HG03064 (cell line): ENCODE measurements at regions not wholly inside any gene's neighbourhood (a gene's known extent, or its start where the extent isn't known, plus 50 kb on each side); places are given as distances from the start of the nearest gene placed in this dataset.

ENCODE experiments used
- ATAC-seq: cut with Tn5 transposase; IDR thresholded peaks from one replicate; pipeline ENCODE4 v1.9.1; 2021; ENCODE audit warnings: low read depth; ENCODE audit not compliant: unreplicated experiment

DNA sequence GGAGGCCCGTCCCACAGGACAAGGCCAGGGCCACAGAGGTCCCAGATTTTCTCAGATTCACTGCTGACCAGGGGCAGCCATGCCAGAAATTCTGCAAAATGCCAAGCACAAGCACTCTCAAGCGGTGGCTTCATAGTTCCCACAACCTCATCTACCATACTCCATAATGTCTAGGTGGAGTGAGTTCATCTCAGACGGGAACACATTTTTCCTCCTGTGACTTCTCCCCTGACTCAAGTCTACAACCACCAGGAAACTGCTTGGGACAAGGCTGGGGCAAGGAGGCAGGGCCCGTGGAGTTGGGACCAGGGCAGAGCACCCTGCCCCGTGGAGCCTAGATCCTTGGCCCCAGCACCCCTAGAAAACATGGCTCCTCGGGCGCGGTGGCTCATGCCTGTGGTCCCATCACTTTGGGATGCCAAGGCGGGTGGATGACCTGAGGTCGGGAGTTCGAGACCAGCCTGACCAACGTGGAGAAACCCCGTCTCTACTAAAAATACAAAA is 150.7 kb upstream of the HAAO start:
- no peak for ATAC-seq

DNA sequence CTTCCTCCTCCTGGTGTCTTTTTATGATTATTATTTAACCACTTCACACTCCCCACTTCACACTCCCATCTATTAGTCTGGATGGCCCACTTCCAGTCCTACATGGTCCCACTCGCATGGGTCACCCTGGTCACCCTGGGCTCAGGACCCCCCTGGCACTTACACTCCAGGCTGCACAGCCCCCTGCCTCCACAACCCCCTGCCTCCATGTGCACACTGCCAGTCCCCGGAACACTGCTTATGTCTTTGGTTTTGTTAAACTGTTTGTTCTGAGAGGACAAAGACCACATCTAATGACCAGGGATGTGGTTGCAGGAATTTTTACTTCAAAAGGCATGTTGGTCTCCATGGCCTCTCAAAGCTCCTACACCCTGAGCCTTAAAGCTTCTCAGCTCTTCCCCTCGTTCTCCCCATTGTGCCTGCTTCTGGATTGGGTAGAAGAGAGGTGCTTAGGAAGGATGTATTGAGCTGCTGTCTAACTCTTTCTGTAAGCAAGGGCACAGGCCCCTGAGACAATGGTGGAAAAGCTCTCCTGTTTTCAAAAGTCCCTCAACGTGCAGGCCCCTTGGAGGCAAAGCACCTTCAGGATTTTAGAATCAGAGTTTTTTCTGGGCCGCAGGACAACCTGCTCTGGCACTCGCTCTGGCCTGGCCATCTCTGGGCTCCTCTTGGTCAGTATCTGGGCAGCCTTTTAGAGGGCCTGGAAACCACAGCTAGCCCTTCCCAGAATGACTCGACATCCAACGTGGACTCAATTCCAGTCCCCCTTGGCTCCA is 150.0 kb upstream of the HAAO start:
- no peak for ATAC-seq

DNA sequence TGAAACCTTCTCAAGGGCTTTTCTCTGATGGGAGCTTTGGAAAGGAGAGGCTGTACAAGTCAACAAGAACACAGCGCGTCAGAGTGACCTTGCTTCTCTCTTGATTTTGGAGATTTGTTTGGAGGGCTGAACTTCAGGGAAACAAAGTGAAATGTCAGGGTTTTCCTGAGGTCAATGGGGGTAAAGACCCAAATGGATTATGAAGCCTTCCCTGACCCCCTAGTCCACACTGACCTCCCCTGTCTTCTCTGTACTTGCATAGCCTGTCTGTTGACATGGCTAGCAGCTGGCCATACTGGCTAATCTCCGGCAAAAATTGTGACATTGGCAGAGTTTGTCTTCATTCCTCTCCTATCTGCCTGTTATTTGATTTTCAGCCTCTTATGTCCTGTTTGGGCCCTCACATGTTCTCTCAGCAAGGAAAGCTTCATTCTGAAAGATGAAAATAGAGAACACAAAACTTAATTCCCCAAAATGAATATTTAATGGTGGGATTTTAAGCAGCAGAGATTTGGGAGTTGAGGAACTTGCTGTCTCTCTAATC is 149.3 kb upstream of the HAAO start:
- no peak for ATAC-seq

DNA sequence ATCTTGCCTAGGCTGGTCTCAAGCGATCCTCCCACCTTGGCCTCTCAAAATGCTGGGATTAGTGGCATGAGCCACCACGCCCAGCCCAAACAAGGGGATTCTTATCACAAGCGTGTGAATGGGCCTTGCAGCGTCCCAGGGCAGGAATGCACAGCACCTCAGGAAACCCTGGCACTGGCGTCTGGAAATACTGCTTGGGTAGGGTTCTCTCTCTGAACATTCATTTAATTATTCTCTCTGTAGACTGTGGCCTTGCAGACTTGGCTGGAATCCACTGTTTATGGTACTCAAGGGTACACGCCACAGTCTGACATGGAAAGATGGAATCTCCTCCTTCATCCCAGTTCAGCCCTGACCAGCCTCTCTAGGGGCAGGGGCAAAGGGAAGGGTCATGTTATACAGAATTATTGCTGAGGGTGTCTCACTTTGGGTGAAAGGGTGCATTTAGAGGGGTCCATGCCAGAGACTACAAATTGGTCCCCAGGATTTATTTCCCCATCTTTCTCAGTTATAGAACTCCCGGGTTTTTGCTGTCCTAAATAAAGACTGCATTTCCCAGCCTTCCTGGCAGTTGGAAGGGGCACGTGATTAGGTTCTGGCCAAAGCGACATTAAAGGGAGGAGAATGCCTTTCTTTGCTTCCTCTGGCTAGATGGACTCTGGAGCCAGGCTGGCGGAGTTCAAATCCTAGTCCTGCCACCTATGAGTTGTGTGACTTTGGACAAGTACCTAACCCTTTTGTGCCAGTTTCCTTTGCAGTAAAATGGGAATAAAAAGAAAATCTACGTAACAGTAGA is 147.2 kb upstream of the HAAO start:
- ATAC-seq = no peak

DNA sequence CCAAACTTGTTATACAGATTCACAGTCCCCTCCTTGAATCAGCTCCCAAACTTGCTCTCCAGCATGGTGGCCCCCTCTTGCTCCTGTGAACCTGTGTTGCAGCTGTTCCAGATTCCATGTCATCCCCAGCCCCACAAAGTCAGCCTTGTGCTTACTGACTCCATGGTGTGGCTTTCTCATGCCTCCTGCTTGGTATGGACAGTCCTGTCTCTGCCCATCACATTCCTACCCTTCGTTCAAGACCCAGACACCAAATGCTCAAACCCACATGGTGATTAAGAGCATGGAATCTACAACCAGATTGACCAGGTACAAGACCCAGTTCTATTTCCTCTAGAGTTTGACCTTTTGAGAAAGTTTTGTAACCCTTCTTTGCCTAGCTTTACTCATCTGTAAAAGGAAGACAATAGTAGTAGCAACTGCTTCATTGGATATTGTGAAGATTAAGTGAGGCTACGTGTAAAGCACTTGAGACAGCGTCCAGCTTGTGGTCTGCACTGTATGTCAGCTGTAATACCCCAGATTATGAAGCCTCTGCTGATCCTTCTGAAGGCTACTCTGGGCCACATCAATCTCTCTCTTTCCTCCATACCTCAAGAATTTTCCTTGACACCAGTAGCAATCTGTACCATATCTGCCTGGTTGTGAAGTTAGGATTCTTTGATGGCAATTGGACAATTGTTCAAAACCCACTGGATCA is 146.4 kb upstream of the HAAO start:
- ATAC-seq = no peak

DNA sequence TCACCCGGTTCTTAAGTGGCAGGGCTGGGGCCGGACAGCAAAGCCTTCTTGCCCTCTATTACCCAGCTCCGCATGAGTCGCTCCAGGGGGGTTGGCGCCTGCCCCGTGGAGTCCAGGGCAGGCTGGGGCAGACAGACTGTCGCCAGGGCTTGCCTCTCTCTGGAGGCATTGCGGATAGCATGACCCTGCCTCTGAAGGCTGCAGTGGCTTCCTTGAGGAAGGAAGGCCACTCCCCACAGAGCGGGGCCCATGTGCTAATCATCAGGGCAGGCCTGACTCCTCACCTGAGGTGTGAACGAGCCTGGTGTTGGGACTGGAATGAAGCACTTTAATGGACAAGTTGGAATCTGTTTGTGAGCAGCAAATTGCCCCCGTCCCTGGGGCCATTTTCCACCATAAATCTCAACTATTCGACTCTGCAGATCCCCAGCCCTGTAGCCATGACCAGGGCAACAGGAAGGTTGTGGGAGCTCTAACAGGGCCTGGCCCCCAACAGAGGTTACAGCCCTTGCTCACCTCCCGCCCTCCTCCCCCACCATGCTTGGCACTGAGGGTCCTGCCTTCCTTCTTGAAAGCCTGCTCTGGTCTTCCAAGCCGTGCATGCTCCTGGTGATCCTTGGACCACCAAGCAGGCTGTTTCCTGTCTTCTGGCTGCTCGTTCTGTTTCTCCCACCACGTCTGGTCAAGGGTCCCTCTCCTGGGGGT is 144.9 kb upstream of the HAAO start:
- no peak for ATAC-seq

DNA sequence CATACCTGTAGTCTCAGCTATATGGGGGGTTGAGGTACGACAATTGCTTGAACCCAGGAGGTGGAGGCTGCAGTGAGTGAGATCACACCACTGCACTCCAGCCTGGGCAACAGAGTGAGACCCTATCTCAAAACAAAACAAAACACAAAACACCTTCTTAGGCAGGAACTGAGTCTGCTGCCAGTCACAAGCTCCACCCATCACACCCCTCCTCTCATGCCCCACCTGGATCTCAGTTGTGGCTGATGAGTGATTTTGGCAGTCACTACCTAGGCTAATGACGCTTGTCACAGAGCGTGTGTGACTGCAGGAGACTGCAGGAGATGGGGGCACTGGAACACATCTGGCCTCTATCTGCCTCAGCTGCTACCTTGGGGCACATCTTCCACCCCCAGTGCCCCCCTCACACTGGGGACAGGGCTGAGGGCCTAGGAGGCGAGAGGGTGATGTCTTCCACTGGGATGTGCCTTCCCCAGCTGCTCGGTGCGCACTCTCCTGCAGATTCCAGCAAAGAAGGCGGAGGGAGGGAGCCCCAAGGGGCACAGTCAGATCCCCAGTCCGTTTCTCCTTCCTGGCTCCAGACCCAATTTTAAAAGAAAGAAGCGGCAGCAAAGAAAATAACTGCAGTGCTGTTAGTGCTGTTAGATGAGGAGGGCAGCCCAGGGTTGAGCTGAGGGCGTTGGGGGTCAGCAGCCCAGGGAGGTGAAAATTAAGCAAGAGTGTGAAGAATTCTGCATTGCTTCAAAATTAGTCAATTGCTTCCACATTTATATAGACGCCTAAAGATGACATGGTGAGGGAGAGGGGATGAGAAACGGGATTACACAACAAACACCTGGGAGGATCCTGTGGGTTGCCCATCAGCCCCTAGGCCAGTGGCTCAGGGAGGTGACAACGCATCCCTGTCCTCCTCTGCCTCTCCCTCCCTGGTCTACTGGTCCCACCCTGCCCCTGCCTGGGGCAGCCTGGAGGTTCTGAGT is 143.6 kb upstream of the HAAO start:
- ATAC-seq = no peak

DNA sequence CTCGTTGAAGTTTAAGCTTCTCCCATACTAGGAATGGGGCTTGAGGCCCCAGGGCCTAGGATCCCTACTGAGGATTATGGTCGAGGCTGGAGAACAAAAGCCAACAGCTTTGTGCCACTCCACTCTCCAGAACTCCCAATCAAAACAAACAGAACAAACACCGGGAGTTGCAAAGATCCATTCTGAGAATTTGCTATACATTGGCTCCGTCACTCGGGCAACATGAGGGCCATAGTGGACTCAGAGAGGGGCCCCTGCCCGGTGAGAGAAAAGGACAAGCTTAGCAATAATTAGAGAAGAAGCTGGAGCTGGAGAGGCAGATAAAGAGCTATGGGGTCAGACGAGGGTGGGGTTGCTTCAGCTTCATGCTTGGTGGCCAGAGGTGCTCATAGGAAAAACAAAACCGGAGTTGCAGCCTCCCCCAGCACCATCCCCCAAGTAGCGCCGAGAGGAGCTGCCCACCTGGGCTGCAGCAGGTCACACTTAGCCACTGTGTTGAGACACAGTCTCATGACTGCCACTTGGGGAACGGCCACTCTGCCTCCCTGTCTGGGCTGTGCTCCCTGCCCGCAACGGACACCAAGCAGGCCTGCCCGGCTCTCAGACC is 142.3 kb upstream of the HAAO start:
- no peak for ATAC-seq

DNA sequence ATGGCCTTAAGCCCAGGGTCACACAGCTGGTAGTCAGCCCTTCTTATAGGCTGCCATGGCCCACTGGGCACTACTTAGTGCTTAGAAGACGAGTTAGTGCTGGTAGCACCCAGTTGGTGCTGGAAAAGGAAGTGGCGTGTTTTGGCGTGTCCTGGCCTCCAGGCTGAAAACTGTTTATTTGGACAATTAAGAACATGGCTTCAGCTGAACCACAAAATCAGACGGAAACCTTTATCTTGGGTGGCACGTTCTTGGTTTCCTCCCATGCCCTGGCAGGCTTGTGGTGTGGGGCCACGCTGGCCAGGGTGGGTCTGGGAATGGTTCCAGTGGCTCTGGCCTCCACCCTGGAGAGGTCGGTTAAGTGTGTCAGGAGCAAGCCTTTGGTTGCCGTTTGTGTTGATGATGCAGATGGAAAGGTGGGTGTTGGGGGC is 141.5 kb upstream of the HAAO start:
- ATAC-seq = no peak

DNA sequence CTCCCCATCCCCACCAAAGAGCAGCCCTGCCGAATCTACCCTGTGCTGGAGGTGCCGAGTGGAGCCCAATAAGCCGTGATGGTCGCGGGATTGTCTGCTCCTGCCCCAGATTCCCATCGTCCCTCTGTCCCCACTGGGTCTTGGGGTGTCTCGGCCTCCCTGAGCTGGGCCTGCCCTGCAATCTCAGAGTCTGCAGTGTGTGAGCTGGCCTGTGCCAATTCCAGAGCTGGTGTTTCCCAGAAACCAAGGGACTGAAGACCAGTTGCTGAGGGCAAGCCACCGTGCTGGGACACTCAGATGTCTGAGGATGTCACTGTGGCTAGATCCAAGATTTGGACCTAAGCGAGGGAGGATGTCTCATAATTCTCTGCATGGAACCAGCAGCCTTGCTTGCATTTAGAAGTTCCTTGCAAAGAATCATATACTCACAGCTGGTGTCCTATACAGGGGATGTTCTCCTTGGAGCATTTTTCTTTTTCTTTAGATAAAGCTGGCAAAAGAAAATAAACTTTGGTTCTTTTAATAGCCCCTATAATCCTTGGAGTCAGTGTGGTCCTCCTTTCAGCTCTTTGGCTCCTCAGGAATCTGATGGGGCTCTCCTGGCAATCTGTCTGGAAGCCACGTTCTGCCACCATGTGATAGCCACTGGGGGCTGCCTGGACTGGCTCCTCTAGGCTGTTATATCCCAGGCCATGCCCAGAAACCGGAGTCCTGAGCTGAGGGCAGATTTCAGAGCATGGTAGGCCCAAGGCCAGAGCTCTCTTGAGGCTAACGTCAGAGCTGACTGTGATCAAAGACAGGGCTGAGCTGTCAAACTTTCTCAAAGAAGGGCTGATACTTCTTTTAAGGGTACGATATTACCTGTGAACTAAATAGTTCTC is 140.1 kb upstream of the HAAO start:
- no peak for ATAC-seq

DNA sequence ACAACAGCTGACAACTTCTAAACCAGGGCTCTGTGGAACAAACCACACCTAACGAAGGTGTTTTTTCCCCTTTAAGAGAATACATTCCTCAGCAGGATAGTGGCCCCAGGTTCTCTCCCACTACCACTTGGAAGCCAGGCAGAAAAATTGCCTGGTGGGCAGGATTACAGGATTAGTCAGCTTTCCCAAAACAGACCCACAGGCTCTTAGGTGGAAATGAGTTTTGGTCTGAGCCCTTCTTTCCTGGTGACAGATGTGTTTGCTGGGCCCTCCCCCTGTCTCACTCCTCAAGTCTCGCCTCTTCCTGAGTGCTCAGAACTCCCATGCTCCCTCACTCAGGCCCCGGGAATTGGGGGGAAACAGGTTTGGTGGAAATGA is 139.4 kb upstream of the HAAO start:
- ATAC-seq = no peak

DNA sequence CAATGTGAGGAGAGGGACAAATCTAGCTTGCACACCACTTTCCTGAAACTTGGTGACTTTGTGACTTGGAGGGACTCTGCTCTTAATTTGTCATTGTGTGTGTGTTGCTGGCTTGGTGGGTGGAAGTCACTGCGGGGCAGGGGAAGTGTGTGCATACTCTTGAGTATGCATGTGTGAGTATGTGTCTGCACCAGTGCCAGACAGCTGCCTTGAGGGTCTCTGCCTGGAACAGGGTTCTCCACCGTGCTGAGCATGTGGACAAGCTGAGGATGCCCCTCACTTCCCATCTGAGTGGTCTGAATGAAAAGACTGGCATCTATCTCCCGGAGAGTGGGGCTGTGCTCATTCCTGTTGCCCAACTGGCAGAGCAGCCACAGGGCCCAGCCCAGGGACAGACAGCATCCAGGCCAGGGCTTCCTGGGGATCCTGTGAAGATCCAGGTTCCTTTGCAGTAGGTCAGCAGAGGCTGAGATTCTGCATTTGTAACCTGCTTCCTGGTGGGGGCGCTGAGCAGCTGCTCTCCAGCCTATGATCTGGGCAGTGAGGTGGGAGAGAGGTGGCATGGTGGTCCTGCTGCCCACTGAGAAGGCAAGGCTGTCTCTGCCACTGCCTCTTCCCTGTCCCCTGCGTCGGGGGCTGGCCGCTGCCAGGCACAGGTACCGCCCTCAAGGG is 138.9 kb upstream of the HAAO start:
- ATAC-seq = no peak

DNA sequence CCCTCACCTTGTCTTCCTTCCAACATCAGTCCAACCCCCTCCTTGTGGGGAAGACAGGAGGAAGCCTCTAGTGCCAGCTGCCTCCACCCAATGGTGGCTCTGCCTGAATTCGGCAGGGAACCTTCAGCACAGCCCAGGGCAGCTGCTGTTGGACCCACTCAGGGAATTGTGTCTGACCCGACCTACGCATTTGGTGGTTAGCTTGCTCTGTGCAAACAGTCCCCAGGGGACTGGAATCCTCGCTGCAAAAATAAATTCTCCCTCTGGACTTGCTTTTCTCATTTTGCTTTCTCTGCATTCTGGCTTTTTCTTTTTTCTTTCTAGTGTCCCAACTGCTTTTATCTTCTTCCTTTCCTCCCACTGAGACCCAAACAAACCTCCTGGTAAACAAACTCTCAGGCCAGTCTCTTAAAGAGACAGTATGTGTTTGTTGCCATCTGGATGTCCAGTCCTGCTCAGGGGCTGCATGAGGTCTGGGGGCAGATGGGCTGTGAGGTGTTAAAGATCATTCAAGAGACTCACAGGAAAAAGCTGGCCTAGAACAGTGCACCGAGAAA is 137.7 kb upstream of the HAAO start:
- no peak for ATAC-seq

DNA sequence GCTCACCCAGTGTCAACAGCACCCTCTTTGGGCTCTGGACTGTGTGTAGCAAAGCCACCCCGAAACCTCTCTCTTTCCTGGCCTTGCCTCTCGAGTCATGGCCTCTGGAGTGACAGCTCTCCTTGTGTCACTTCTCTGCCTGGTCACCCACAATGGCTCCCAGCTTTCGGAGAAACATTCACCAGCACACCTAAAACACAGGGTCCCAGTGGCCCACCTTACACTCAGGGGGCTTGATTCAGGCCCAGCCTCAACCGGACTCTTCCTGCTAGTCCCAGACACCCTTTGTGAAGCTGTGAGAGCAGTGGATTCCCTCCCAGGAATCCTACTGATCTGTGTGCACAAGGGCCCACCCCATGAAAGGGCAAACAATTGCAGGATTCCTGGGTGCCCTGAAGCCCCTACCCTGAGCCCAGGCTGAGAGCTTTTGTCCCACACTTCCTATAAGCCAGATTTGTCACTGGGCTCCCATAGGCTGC is 137.2 kb upstream of the HAAO start:
- ATAC-seq = no peak

DNA sequence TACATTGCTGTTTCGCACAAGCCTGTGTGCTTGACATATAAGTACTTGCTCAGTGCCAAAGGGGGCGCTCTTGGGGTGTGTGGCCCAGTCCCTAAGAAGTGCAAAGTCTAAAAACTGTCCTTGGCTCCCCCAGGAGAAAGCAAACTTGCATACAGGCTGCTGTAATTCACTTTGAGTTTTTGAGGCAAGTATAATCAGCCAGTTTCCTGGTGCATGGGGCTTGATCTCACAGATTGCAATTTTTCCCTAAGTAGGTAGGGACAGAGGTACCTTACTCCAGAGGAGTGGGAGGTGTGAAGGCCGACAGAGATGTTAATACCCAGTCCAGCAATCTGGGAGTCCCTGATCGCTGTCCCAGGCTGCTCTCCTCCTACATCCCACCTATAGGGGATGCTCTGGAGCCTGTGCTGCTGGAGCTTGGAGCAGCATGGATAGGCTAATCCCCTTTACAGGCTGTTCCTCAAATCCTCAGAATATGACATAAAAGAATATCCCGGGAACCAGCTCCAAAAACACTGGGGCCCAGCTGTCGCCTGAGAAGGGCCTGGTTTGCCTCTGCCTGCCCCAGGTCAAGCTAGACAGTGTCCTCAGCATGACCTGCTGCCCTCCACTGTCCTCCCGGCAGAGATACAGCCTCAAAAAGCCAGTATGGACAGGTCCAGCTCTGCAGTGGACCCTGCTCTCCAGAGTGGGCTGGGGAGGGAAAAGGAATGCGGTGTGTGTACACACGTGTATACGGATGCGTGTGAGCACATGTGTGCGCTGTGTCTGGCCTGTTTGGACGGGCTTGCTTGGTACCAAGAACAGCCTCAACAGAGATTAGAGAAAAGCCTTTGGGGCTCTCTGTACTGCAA is 136.5 kb upstream of the HAAO start:
- no peak for ATAC-seq

DNA sequence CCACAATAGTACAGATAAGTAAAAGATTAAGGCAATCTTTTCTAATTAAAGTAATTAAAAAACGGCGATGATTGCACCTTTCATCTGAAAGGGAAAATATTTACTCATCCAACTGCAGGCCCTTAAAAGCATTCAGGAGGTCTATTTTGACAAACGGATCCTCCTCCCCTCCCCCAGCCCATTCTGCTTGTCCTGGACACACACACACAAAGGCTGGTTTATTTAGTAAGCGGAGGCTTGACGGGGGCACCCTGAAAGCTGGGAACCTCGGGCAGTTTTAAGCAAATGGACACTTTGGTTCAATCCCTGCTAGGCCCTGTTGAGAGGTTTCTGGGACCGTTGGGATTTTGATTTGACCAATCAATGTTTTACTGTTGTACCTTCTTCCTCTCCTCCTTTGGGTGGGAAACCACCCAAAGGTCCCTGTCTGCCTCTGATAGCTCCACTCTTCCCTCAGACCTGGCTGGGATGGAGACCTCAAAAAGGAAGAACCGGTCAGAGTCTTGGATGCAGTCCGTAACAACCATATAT is 135.8 kb upstream of the HAAO start:
- ATAC-seq = no peak
